ENCODE measurements at regions not wholly inside any gene's neighbourhood (a gene's known extent, or its start where the extent isn't known, plus 50 kb on each side); places are given as distances from the start of the nearest gene placed in this dataset.

DNA sequence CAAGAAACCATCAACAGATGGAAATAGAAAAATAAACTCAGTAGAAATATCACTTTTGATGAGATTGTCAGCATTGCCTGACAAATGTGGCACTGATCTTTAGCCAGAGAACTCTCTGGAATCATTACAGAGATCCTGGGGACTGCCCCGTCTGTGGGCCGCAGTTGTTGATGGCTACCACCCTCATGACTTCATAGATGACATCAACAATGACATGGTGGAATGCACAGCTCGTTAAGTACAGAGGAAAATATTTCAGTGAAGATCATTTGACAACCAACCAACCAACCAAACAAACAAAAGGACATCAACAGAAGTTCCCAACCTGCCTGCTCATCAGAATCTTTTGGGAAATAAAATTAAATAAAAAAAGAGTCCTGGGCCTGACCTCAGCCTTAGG lies 132.6 kb downstream of the UCHL1 start:
- ChIA-PET SMC1A (ENCODE audit: uncharacterized antibody, unreplicated experiment) (no interaction called here), CTCF (no interaction called here), POLR2A (no interaction called here), RAD21 (ENCODE audit: unreplicated experiment) (no interaction called here)
- no peak for FAIRE-seq
- ATAC-seq: no peak
- Histone ChIP-seq H3K27me3 (replicated peaks in 1 of 2; ENCODE audit: control insufficient read depth in 2 of 2, insufficient read depth in 2 of 2, low read length in 1 of 2) (no peaks in the 10 kb centered on the region), H3K9me3 (replicated peaks; ENCODE audit: control insufficient read depth, insufficient read depth, low read length) (no peaks in the 10 kb centered on the region), H3K4me2 (ENCODE audit: control insufficient read depth, insufficient read depth) (no peak overlapping the region), H2AFZ (ENCODE audit: control insufficient read depth, low read depth, low read length) (no peak overlapping the region), H3K27ac (ENCODE audit: control insufficient read depth, insufficient read depth) (no peak overlapping the region), H4K20me1 (ENCODE audit: control insufficient read depth, insufficient read depth) (no peaks in the 10 kb centered on the region), H3K4me1 (ENCODE audit: control insufficient read depth, insufficient read depth, low read length) (no peaks in the 10 kb centered on the region), H3K9ac (ENCODE audit: control insufficient read depth, insufficient read depth, low read length) (no peak overlapping the region), H3K36me3 (ENCODE audit: control insufficient read depth in 2 of 2, insufficient read depth in 2 of 2, low read length in 1 of 2) (no peaks in the 10 kb centered on the region), H3K79me2 (ENCODE audit: control insufficient read depth, insufficient read depth, low read length) (no peaks in the 10 kb centered on the region), H3K4me3 (no peak overlapping the region)
- in situ Hi-C loops (cut with MboI): no loop called here
- BruUV-seq (replicated peaks): no TSS peak
- 3% methylated on average over 3 of the region's 3 CpGs for WGBS (ENCODE audit: insufficient coverage, insufficient replicate concordance, low lambda C conversion rate, missing lambda C conversion rate)
- DNase-seq (ENCODE audit: low read depth, low spot score): no peak
- intact Hi-C loops (cut with micrococcal nuclease; ENCODE audit: unreplicated experiment): no loop called here
- TF ChIP-seq NFXL1 (IDR thresholded peaks at IDR 0.05; ENCODE audit: borderline replicate concordance) (no peak), EZH2 (IDR thresholded peaks at IDR 0.05; ENCODE audit: borderline replicate concordance, control insufficient read depth, low read depth, low read length) (no peak), NR2C2 (IDR thresholded peaks at IDR 0.05; ENCODE audit: borderline replicate concordance, control insufficient read depth, insufficient read length, low read depth) (no peak), BMI1 (IDR thresholded peaks at IDR 0.05; ENCODE audit: borderline replicate concordance) (no peak), JUND (IDR thresholded peaks at IDR 0.05; ENCODE audit: low read depth, low read length) (no peak), SP1 (IDR thresholded peaks at IDR 0.05; ENCODE audit: low read depth, low read length) (no peak), YBX1 (IDR thresholded peaks at IDR 0.05) (no peak), TCF3 (IDR thresholded peaks at IDR 0.05; ENCODE audit: borderline replicate concordance, insufficient read depth, low read depth, low read length) (no peak), HDAC2 (IDR thresholded peaks at IDR 0.05) (no peak), ZNF207 (IDR thresholded peaks at IDR 0.05; ENCODE audit: borderline replicate concordance) (no peak), WRNIP1 (IDR thresholded peaks at IDR 0.05; ENCODE audit: borderline replicate concordance, low read depth, low read length) (no peak), ZBTB11 (CRISPR knock-in tag; IDR thresholded peaks at IDR 0.05) (no peak), BCLAF1 (IDR thresholded peaks at IDR 0.05) (no peak), RAD51 (IDR thresholded peaks at IDR 0.05) (no peak), DPF2 (IDR thresholded peaks at IDR 0.05) (no peak), STAT3 (IDR thresholded peaks at IDR 0.05; ENCODE audit: low read depth, low read length) (no peak)
- TF ChIP-seq, protein P1, sequence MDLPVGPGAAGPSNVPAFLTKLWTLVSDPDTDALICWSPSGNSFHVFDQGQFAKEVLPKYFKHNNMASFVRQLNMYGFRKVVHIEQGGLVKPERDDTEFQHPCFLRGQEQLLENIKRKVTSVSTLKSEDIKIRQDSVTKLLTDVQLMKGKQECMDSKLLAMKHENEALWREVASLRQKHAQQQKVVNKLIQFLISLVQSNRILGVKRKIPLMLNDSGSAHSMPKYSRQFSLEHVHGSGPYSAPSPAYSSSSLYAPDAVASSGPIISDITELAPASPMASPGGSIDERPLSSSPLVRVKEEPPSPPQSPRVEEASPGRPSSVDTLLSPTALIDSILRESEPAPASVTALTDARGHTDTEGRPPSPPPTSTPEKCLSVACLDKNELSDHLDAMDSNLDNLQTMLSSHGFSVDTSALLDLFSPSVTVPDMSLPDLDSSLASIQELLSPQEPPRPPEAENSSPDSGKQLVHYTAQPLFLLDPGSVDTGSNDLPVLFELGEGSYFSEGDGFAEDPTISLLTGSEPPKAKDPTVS (IDR thresholded peaks at IDR 0.05; ENCODE audit: low read depth, low read length): no peak
- TF ChIP-seq, protein P2, sequence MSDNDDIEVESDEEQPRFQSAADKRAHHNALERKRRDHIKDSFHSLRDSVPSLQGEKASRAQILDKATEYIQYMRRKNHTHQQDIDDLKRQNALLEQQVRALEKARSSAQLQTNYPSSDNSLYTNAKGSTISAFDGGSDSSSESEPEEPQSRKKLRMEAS (IDR thresholded peaks at IDR 0.05; ENCODE audit: low read depth, low read length): no peak
